NCI-H510A (cell line): ENCODE measurements at regions not wholly inside any gene's neighbourhood (a gene's known extent, or its start where the extent isn't known, plus 50 kb on each side); places are given as distances from the start of the nearest gene placed in this dataset.
"Not testable (repeated sequence)": the region's sequence is repeated elsewhere in the genome, so short reads cannot be mapped to it uniquely, and the experiment has no call there.

Experiments
- DNase-seq: peaks from one replicate; lab custom pipeline; 2025; lab: John Stamatoyannopoulos, UW

- DNase-seq, result no peak
These were observed 1331.7 kb downstream of the UQCRFS1 start for GRCh38 chr19:27881213-27881612.

GRCh38 chr19:27876976-27877512, 1335.9 kb downstream of the UQCRFS1 start:
- no peak for DNase-seq

- no peak for DNase-seq
These were observed 1336.5 kb downstream of the UQCRFS1 start for GRCh38 chr19:27876489-27876888.

DNA sequence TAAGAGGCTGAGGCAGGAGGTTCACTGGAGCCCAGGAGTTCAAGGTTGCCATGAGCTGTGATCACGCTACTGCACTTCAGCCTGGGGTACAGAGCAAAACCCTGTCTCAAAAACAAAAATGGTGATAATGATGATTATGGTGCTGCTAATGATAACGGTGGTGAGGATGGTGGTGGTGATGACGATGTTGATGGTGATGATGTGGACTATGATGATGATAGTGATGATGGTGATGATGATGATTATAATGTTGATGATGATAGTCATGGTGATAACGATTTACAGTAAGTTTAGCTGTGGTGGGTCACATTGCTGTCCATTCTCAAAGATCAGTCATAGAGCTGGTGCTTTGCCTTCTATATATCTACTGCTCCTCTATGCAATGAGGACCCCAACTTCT, 1340.6 kb downstream of the UQCRFS1 start:
- no peak for DNase-seq

GRCh38 chr19:27870293-27870692, 1342.7 kb downstream of the UQCRFS1 start:
- DNase-seq, result no peak

GRCh38 chr19:27868007-27868406, 1344.9 kb downstream of the UQCRFS1 start:
- DNase-seq, result no peak

GRCh38 chr19:27865927-27866777, 1346.8 kb downstream of the UQCRFS1 start:
- DNase-seq, result no peak

GRCh38 chr19:27861411-27861975, 1351.5 kb downstream of the UQCRFS1 start:
- DNase-seq, result no peak

GRCh38 chr19:27860309-27860934, 1352.5 kb downstream of the UQCRFS1 start:
- no peak for DNase-seq

DNA sequence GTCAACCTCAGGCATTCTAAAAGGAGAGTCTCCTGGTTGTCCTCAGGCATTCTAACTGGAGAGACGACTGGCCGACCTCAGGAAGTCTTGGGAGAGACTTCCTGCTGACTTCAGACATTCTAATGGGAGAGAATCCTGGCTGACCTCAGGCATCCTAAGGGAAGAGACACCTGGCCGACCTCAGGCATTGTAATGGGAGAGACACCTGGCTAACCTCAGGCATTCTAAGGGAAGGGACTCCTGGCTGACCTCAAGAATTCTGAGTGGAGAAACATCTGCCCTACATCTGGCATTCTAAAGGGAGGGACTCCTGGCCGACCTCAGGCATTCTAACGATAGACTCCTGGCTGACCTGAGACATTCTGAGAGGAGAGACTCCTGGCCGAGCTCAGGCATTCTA, 1353.3 kb downstream of the UQCRFS1 start:
- no peak for DNase-seq

- DNase-seq, result no peak
These were observed 1353.9 kb downstream of the UQCRFS1 start for GRCh38 chr19:27858981-27859581.

DNA sequence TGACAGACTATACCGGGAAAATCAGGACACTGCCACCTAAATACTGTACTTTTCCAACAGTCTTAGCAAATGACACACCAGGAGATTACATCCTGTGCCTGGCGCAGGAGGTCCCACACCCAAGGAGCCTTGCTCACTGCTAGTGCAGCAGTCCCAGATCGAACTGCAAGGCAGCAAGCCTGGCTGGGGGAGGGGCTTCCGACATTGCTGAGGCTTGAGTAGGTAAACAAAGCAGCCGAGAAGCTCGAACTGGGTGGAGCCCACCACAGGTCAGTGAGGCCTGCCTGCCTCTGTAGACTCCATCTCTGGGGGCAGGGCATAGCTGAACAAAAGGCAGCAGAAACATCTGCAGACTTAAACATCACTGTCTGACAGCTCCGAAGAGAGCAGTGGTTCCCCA, 1360.0 kb downstream of the UQCRFS1 start:
- DNase-seq, result not testable (repeated sequence)

DNA sequence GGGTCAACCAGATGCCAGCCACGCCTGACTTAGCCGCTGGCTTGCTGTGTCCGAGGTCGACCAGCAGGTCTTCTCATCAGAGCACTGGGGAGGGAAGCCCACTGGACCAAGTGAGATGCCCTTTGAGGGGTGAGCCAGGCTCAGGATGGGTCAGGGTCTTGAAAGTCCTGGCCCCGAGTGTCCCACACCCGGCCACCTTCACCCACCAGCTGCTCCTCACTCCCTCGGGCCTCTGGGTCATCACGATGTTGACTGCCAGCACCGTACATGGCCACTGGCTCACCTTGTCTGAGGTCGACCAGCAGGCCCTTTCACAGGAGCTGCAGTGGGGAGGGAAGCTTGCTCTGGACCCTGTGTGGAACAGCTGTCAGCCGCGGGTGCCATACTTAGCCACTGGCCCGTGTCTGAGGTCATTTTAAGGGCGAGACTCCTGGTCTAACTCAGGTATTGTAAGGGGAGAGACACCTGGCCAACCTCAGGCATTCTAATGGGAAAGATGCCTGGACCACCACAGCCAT, 1361.3 kb downstream of the UQCRFS1 start:
- no peak for DNase-seq

DNA sequence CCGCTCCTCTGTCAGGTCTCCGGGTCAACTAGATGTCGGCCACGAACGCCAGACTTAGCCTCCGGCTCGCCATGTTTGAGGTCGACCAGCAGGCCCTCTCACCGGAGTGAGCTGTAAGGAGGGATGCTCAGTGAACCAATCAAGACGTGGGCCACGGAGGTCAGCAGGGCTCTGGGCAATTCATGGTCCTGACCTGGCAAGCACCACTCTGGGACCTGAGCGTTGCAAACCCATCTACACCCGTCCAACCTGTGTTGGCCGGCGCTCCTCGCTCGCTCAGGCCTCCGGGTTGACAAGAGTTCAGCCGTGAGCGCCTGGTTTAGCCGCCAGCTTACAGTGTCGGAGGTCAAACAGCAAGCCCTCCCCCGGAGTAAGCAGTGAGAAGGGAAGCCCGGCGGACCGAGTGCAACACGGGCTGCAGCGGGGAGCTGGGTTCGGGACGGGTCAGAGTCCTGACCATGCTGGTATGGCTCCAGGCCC, 1361.9 kb downstream of the UQCRFS1 start:
- DNase-seq, result no peak

DNA sequence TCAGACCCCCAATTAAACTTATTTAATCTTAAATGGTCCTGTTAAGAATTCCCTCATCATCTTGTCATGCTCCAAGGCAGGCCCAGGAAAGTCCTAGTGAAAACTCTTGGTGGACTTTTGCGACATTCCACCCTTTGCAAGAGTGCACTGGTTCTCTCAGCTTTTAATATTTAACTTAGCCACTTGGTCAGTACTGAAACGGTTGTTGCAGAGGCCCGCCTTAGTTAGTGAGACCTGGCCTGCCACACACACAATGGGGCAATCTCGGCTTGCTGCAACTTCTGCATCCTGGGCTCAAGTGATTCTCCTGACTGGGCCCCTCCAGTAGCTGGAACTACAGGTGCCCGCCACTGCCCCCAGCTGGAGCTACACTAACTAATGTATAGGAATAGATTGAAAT, 1366.0 kb downstream of the UQCRFS1 start:
- no peak for DNase-seq

DNA sequence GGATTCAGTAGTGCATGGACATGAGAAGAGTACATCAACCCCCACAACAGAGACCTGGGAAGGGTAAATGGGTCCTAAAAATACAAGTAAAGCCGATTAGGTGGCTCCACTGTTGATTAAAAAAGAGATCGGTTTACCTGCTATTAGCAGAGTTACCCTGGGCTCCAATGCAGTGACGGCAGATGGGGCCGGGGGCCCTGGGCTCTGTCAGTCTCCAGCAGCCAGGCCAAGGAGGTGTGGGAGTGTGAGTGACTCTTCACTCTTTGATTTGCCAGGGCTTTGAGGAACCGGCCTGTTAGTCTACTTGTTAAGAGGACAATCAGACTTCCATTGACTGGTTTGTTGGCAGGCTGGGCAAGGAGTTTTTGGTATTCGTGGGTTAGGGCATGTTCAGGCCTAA, 1368.7 kb downstream of the UQCRFS1 start:
- DNase-seq, result no peak

DNA sequence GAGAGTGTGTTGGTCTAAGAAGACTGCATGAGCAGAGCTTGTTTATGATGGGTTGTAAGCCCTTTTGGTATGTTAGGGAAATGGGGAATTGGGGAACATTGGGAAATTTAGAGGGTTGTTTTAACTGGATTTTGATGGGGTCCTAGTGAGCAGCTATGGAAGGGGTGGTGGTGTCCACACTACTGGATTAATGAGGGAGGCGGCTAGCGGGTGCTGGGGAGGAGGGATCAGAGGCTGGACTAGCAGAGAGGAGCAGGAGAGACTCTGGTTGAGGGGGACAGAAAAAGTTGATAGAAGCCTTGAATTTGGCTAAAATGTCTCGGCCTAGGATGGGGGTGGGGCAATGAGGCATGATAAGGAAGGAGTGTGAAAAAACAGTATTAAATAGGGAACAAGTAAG, 1369.1 kb downstream of the UQCRFS1 start:
- DNase-seq, result no peak

DNA sequence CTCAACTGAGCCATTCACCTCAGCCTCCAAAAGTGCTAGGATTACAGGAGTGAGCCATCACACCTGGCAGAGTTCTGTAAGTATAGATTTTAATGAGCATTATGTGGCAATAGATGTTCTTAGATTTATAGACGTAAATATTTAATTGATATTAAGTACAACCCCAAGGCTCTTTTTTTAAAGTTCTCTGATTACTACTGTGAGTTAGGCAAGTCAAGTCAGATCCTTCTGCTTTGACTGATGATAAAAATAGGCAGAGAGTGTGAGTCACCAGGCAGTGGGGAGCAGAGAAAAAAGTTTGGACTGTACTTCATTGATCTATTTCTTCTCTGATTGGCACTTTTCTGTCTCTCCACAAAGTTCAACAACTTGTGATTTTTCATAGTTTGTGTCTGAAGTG, 1379.9 kb downstream of the UQCRFS1 start:
- DNase-seq, result no peak

- no peak for DNase-seq
These were observed 1384.1 kb downstream of the UQCRFS1 start for GRCh38 chr19:27828829-27829228.

DNA sequence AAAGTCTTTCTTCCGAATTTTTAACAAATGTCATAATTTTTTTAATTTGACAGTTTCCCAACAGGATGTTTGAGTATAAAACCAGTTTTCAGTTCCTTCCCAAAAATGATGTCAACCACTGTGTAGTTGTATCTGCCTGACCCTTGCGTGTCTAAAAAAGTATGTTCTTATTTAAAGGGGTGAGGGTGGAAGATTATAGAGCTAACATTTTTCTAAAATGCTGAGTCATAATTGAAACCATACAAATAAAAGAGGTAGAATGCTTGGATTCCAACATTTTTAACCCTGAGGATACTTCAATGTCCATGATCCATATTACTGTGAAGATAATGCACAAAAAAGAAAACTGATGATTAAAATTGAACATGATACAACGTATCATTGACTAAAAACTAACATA, 1388.8 kb downstream of the UQCRFS1 start:
- DNase-seq, result no peak

DNA sequence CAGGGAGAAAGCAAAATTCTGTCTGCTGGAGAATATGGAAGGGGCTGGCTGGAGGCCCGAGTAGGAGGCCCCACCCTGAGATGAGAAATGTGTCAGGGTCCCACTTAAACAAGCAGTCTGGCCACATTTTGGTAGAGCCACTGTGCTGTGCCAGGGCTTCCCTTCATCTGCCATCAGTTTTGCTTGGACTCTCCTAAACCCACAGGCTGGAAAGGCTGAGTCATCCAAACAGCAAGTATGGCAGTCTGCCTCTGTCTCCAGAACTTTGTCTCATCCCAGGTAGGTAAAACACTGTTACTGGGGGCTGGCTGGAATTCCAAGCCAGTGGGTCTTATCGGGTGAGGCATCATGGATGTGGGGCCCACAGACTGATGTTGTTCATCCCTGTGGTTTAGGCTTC, 1390.6 kb downstream of the UQCRFS1 start:
- DNase-seq, result no peak

DNA sequence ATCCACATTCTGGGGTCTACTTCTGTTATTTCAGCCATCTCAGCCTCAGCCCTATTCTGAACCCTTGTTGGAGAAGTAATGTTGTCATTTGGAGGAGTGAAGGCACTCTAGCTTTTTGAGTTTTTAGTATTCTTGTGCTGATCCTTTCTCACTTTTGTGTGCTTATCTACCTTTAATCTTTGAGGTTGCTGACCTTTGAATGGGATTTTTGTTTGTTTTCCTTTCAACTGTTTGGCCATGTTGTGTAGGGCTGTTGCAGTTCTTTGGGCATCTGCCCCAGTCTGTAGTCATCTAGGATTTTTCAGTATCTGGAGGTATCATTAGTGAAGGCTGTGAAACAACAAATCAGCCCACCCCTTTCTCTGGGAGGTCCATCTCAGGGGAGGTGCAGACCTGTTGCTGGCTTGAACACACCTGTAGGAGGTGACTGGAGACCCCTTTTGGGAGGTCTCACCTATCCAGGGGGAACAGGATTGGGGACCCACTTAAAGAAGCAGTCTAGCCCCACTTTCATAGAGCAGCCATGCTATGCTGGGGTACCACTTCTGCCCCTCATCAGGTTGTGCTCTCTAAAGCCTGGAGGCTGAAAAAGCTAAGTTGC, 1391.4 kb downstream of the UQCRFS1 start:
- no peak for DNase-seq
